H1 (cell line): ENCODE measurements at regions not wholly inside any gene's neighbourhood (a gene's known extent, or its start where the extent isn't known, plus 50 kb on each side); places are given as distances from the start of the nearest gene placed in this dataset.

Experiments used
- ASH2L ChIP-seq: fragments of 200-600, 300-600 bp; sonication (generic); IDR thresholded peaks from one replicate; pipeline ENCODE4 v1.7.1; 2017; ENCODE audit warnings: low read length
- CHD2 ChIP-seq: IDR thresholded peaks from 2 replicates; pipeline ENCODE4 v1.6.1; 2012; ENCODE audit warnings: low read length, improper control_type of control experiment
- CTCF ChIP-seq, 3 experiments: IDR thresholded peaks; 1 replicate in 2 of 3; 2 replicates in 1 of 3; pipeline versions ENCODE4 v1.5.1 to v1.6.1; 2011; ENCODE audit warnings: low read length in 3 of 3, mild to moderate bottlenecking in 3 of 3, inconsistent platforms in 2 of 3, low read depth in 1 of 3, moderate library complexity in 1 of 3; ENCODE audit not compliant: insufficient read depth in 1 of 3; ENCODE audit errors: control extremely low read depth in 1 of 3
- EGR1 ChIP-seq: IDR thresholded peaks from 2 replicates; pipeline ENCODE4 v1.6.1; 2011; ENCODE audit warnings: low read depth, low read length, borderline replicate concordance
- EP300 ChIP-seq, 2 experiments: IDR thresholded peaks; 1 replicate in 1 of 2; 2 replicates in 1 of 2; pipeline ENCODE4 v1.6.1; 2011 to 2012; ENCODE audit warnings: low read depth in 2 of 2, low read length in 2 of 2, mild to moderate bottlenecking in 2 of 2, borderline replicate concordance in 1 of 2, inconsistent platforms in 1 of 2, moderate library complexity in 1 of 2
- EZH2 ChIP-seq: fragments of 200-600 bp; sonication (generic); IDR thresholded peaks from 2 replicates; pipeline ENCODE4 v1.7.1; 2012; ENCODE audit warnings: low read depth, mild to moderate bottlenecking, moderate library complexity, low read length, inconsistent platforms; ENCODE audit not compliant: severe bottlenecking
- NANOG ChIP-seq: IDR thresholded peaks from 2 replicates; pipeline ENCODE4 v1.6.1; 2011; ENCODE audit warnings: low read length, low read depth, mild to moderate bottlenecking, inconsistent platforms; ENCODE audit not compliant: insufficient read depth, poor library complexity, severe bottlenecking
- POLR2AphosphoS5 ChIP-seq: IDR thresholded peaks from 2 replicates; pipeline ENCODE4 v1.6.1; 2011; ENCODE audit warnings: low read depth, low read length
- RNF2 ChIP-seq: fragments of 200-900, 300-1000 bp; sonication (generic); IDR thresholded peaks from 2 replicates; pipeline ENCODE4 v1.7.1; 2016; ENCODE audit warnings: borderline replicate concordance, low read depth, mild to moderate bottlenecking, antibody characterized with exemption, low read length; ENCODE audit not compliant: poor library complexity, severe bottlenecking; ENCODE audit errors: missing control alignments
- SIX5 ChIP-seq: IDR thresholded peaks from 2 replicates; pipeline ENCODE4 v1.6.1; 2011; ENCODE audit warnings: mild to moderate bottlenecking, low read depth, low read length
- TAF1 ChIP-seq: IDR thresholded peaks from 2 replicates; pipeline ENCODE4 v1.6.1; 2011; ENCODE audit warnings: mild to moderate bottlenecking, low read depth, low read length
- TCF12 ChIP-seq: IDR thresholded peaks from 2 replicates; pipeline ENCODE4 v1.6.1; 2011; ENCODE audit warnings: low read depth, mild to moderate bottlenecking, low read length
- ZNF274 ChIP-seq: IDR thresholded peaks from 2 replicates; pipeline ENCODE4 v1.7.0; 2012; ENCODE audit warnings: low read length, borderline replicate concordance; ENCODE audit errors: extremely low read depth

GRCh38 chr13:37923236-37923635 lies 53.7 kb upstream of the TRPC4 start:
- TF ChIP-seq EZH2 (no peak), POLR2AphosphoS5 (no peak), CHD2 (no peak), TAF1 (no peak), NANOG (no peak), SIX5 (no peak), RNF2 (no peak), ZNF274 (no peak), EP300 (IDR thresholded peaks at IDR 0.05; ENCODE audit: borderline replicate concordance in 1 of 2, low read depth in 2 of 2, low read length in 2 of 2) (no peak), CTCF (IDR thresholded peaks at IDR 0.05; ENCODE audit: control extremely low read depth in 1 of 3, insufficient read depth in 1 of 3, low read depth in 1 of 3, low read length in 3 of 3) (no peak), TCF12 (no peak), ASH2L (no peak), EGR1 (no peak)
